Body of pancreas (tissue), 4 donors: ENCODE measurements at regions not wholly inside any gene's neighbourhood (a gene's known extent, or its start where the extent isn't known, plus 50 kb on each side); places are given as distances from the start of the nearest gene placed in this dataset.

ENCODE experiments used
- POLR2A ChIP-seq, 3 donors: fragments of 450-650 bp; IDR thresholded peaks; one replicate each; pipeline ENCODE4 v1.6.1; 2016; ENCODE audit warnings: antibody characterized with exemption in 3 of 3, mild to moderate bottlenecking in 2 of 3
- TF ChIP-seq, protein P1 (sequence below), 7 experiments: fragments of 450-650 bp in 4 of 7; fragments of 200-600 bp in 3 of 7; sonication (generic) in 3 of 7; IDR thresholded peaks; one replicate each; pipeline ENCODE4 v1.5.1; 2016 to 2019; ENCODE audit warnings: antibody characterized with exemption in 7 of 7

DNA sequence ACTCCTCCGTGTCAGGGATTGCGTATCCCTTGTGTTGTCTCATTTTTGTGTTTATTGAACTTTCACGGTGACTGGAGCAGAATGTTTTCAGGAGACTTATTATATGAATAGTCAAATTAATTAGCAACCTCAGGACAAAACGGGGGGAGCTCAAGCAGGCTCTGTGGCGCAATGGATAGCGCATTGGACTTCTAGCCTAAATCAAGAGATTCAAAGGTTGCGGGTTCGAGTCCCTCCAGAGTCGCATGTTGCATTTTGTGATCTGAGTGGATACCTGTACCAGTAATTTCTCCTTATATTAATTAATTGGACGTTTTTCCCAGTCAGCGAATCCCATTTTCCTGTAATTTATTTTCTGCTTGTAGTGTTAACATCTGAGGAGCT, 89.1 kb upstream of the ZNF184 start:
- TF ChIP-seq, protein P1, sequence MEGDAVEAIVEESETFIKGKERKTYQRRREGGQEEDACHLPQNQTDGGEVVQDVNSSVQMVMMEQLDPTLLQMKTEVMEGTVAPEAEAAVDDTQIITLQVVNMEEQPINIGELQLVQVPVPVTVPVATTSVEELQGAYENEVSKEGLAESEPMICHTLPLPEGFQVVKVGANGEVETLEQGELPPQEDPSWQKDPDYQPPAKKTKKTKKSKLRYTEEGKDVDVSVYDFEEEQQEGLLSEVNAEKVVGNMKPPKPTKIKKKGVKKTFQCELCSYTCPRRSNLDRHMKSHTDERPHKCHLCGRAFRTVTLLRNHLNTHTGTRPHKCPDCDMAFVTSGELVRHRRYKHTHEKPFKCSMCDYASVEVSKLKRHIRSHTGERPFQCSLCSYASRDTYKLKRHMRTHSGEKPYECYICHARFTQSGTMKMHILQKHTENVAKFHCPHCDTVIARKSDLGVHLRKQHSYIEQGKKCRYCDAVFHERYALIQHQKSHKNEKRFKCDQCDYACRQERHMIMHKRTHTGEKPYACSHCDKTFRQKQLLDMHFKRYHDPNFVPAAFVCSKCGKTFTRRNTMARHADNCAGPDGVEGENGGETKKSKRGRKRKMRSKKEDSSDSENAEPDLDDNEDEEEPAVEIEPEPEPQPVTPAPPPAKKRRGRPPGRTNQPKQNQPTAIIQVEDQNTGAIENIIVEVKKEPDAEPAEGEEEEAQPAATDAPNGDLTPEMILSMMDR (IDR thresholded peaks at IDR 0.05): no peak
- no peak for TF ChIP-seq POLR2A (IDR thresholded peaks at IDR 0.05)
